Parathyroid adenoma (tissue), 2 donors: ENCODE measurements at regions not wholly inside any gene's neighbourhood (a gene's known extent, or its start where the extent isn't known, plus 50 kb on each side); places are given as distances from the start of the nearest gene placed in this dataset.

Experiments
- H2AFZ ChIP-seq: fragments of 300-600 bp; sonication (generic); one replicate; pipeline ENCODE4 v1.7.0; 2017; ENCODE audit warnings: antibody characterized with exemption, mild to moderate bottlenecking
- H3K27ac ChIP-seq: fragments of 300-600 bp; sonication (generic); one replicate; pipeline ENCODE4 v1.7.0; 2017
- H3K27me3 ChIP-seq: fragments of 300-600 bp; sonication (generic); one replicate; pipeline ENCODE4 v1.7.0; 2017; ENCODE audit warnings: low read length; ENCODE audit not compliant: control insufficient read depth, insufficient read depth
- H3K36me3 ChIP-seq: fragments of 300-600 bp; sonication (generic); one replicate; pipeline ENCODE4 v1.7.0; 2017; ENCODE audit warnings: low read length; ENCODE audit not compliant: control insufficient read depth, insufficient read depth
- H3K4me1 ChIP-seq: fragments of 300-600 bp; sonication (generic); one replicate; pipeline ENCODE4 v1.7.0; 2017; ENCODE audit warnings: control low read depth
- H3K4me2 ChIP-seq: fragments of 300-600 bp; sonication (generic); one replicate; pipeline ENCODE4 v1.7.0; 2017; ENCODE audit warnings: low read length
- H3K4me3 ChIP-seq: fragments of 300-600 bp; sonication (generic); one replicate; pipeline ENCODE4 v1.7.0; 2017; ENCODE audit warnings: low read depth, low read length
- H3K79me2 ChIP-seq: fragments of 300-600 bp; sonication (generic); one replicate; pipeline ENCODE4 v1.7.0; 2017; ENCODE audit warnings: control low read depth
- H3K9ac ChIP-seq: fragments of 300-600 bp; sonication (generic); one replicate; pipeline ENCODE4 v1.7.0; 2017; ENCODE audit warnings: mild to moderate bottlenecking
- H3K9me3 ChIP-seq: fragments of 300-600 bp; sonication (generic); one replicate; pipeline ENCODE4 v1.7.0; 2017; ENCODE audit warnings: low read length; ENCODE audit not compliant: control insufficient read depth
- CTCF ChIP-seq: fragments of 300-600 bp; sonication (generic); IDR thresholded peaks from one replicate; pipeline ENCODE4 v1.7.0; 2017; ENCODE audit warnings: antibody characterized with exemption, mild to moderate bottlenecking
- donor health status: primary hyperparathyroidism.

GRCh38 chr1:219114014-219114413 lies 59.7 kb upstream of the LYPLAL1 start:
- H3K9ac ChIP-seq, result no peak overlapping the region
- H3K27ac ChIP-seq, result no peak overlapping the region
- H2AFZ ChIP-seq, result no peak overlapping the region
- no peak overlapping the region for H3K4me3 ChIP-seq
- H3K27me3 ChIP-seq, result no peaks in the 10 kb centered on the region
- no peaks in the 10 kb centered on the region for H3K4me1 ChIP-seq
- no peak for TF ChIP-seq CTCF
- no peaks in the 10 kb centered on the region for H3K36me3 ChIP-seq
- H3K4me2 ChIP-seq, result no peak overlapping the region
- H3K9me3 ChIP-seq, result no peaks in the 10 kb centered on the region
- no peaks in the 10 kb centered on the region for H3K79me2 ChIP-seq

- H3K9ac ChIP-seq, result no peak overlapping the region
- no peaks in the 10 kb centered on the region for H3K27me3 ChIP-seq
- H3K27ac ChIP-seq, result no peak overlapping the region
- no peaks in the 10 kb centered on the region for H3K36me3 ChIP-seq
- H3K4me3 ChIP-seq, result no peak overlapping the region
- no peak overlapping the region for H3K4me2 ChIP-seq
- no peak for TF ChIP-seq CTCF
- H3K79me2 ChIP-seq, result no peaks in the 10 kb centered on the region
- no peaks in the 10 kb centered on the region for H3K4me1 ChIP-seq
- H2AFZ ChIP-seq, result no peak overlapping the region
- H3K9me3 ChIP-seq, result no peaks in the 10 kb centered on the region
Measured at GRCh38 chr1:219119839-219120238, 53.8 kb upstream of the LYPLAL1 start.

GRCh38 chr1:219120624-219121544 lies 52.8 kb upstream of the LYPLAL1 start:
- H3K4me3 ChIP-seq, result no peak overlapping the region
- no peak for TF ChIP-seq CTCF
- no peaks in the 10 kb centered on the region for H3K79me2 ChIP-seq
- H3K9me3 ChIP-seq, result no peaks in the 10 kb centered on the region
- H3K36me3 ChIP-seq, result no peaks in the 10 kb centered on the region
- no peaks in the 10 kb centered on the region for H3K4me1 ChIP-seq
- H3K9ac ChIP-seq, result no peak overlapping the region
- no peak overlapping the region for H3K27ac ChIP-seq
- H3K27me3 ChIP-seq, result no peaks in the 10 kb centered on the region
- H2AFZ ChIP-seq, result no peak overlapping the region
- no peak overlapping the region for H3K4me2 ChIP-seq

GRCh38 chr1:219121679-219122078 lies 52.0 kb upstream of the LYPLAL1 start:
- no peak for TF ChIP-seq CTCF

GRCh38 chr1:219123036-219123435 lies 50.6 kb upstream of the LYPLAL1 start:
- Histone ChIP-seq H3K4me3 (no peak overlapping the region), H3K36me3 (no peaks in the 10 kb centered on the region), H2AFZ (no peak overlapping the region), H3K27ac (no peak overlapping the region), H3K9me3 (no peaks in the 10 kb centered on the region), H3K4me1 (no peaks in the 10 kb centered on the region), H3K4me2 (no peak overlapping the region), H3K27me3 (no peaks in the 10 kb centered on the region), H3K9ac (no peak overlapping the region), H3K79me2 (no peaks in the 10 kb centered on the region)
- TF ChIP-seq CTCF, result no peak

More at GRCh38 chr1:219121679-219122078, 52.0 kb upstream of the LYPLAL1 start:
- H2AFZ ChIP-seq, result no peak overlapping the region
- H3K4me2 ChIP-seq, result no peak overlapping the region
- no peaks in the 10 kb centered on the region for H3K4me1 ChIP-seq
- no peaks in the 10 kb centered on the region for H3K9me3 ChIP-seq
- no peak overlapping the region for H3K9ac ChIP-seq
- no peaks in the 10 kb centered on the region for H3K27me3 ChIP-seq
- H3K36me3 ChIP-seq, result no peaks in the 10 kb centered on the region
- H3K4me3 ChIP-seq, result no peak overlapping the region
- no peak overlapping the region for H3K27ac ChIP-seq
- no peaks in the 10 kb centered on the region for H3K79me2 ChIP-seq
